ENCODE measurements at regions not wholly inside any gene's neighbourhood (a gene's known extent, or its start where the extent isn't known, plus 50 kb on each side); places are given as distances from the start of the nearest gene placed in this dataset.

DNA sequence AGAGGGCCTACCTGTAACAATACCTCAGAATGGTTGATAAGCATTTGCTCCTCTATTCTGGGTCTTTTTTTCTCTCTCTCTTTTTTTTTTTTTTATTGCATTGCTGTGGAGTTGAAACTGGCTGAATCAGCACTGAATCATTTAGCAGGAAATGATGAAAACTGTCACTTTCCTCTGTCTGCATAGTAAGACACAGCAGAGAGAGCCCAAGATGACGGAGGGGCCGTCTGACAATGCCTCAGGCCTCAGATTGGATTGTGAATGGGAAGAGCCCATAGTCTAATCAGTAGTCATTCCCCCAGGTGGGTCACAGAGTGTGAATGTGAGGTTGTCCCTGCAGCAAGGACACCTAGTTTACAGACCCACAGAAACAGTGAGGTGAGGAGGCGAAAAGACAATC is 193.2 kb upstream of the PLXNA2 start:
- TF ChIP-seq, protein P1, sequence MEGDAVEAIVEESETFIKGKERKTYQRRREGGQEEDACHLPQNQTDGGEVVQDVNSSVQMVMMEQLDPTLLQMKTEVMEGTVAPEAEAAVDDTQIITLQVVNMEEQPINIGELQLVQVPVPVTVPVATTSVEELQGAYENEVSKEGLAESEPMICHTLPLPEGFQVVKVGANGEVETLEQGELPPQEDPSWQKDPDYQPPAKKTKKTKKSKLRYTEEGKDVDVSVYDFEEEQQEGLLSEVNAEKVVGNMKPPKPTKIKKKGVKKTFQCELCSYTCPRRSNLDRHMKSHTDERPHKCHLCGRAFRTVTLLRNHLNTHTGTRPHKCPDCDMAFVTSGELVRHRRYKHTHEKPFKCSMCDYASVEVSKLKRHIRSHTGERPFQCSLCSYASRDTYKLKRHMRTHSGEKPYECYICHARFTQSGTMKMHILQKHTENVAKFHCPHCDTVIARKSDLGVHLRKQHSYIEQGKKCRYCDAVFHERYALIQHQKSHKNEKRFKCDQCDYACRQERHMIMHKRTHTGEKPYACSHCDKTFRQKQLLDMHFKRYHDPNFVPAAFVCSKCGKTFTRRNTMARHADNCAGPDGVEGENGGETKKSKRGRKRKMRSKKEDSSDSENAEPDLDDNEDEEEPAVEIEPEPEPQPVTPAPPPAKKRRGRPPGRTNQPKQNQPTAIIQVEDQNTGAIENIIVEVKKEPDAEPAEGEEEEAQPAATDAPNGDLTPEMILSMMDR (IDR thresholded peaks at IDR 0.05): no peak
- no peak for TF ChIP-seq EP300 (IDR thresholded peaks at IDR 0.05)
